Amygdala (tissue), 56 donors: ENCODE measurements at regions not wholly inside any gene's neighbourhood (a gene's known extent, or its start where the extent isn't known, plus 50 kb on each side); places are given as distances from the start of the nearest gene placed in this dataset.

Experiments used
- DNase-seq, 56 donors: peaks; one replicate each; lab custom pipeline; 2025; lab: John Stamatoyannopoulos, UW

DNA sequence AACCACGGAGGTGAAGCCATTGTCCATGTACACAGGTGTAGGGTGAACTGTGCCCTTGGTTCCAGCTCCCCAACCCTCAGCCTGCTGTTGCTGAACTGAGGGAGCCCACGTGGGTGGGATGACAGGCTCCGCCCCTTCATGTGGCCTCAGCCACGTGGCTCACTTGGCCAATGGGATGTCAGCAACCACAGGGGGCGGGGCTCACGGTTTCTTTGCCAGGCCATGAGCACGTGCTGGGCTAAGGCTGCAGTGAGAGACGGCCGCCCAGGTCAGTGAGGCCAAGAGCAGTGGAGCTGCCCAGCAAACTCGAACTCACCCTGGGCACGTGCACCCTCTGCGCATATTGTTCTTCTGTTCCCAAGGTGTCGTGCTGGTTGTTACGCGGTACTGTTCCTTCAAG lies 282.6 kb downstream of the IRF8 start:
- no peak for DNase-seq

DNA sequence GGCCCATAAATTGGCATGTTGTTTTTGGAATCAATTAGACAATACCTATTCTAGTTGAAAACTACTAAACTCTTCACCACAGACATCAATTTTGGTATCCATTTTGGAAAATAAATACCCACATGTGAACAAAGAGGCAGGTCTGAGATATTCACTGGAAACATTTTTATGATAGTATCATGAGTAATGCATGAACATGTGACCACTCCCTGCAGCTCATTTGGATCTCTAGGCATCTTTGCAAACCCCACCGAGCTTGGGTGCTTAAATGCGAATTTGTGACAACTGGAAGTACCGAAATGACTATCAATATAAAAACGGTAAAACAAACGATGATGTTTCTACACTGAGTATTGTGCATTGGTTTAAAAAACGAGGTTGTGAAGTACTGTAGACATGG lies 285.2 kb downstream of the IRF8 start:
- DNase-seq = no peak

DNA sequence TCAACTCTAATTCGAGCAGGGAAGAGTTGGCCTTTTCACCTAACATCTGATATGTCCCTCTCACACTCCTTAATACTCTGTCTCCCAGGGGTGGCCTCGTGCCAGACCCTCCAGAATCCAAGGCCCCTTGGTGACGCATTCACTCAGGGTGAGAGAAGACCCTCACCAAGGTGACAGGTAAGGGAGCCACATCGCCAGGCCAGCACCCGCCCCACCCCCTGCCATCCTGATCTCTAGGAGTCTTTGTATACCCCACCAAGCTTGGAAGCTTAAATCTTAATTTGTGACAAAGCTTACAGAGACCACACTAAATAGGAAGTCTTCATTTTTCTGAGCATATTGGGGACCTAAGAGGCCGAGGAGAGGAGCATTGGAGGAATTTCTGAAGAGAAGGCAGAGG lies 286.1 kb downstream of the IRF8 start:
- no peak for DNase-seq

DNA sequence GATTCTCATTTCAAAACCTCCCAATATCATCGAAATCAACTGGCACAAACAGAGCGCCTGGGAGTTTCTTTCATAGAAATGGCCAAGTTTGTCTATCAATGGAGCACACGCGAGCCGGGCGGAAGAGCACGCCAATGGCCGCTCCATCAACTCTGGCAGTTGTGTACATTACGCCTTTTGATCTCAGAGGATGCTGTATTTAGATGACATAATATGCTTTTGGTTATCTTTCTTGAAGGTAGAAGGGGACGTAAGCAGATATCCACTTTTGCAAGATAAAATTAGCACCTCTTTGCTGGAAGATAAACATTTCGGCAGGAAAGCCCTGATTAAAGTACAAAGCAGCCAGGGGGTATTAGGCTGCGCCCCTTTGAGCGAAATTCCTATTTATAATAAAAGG lies 287.4 kb downstream of the IRF8 start:
- DNase-seq = no peak

DNA sequence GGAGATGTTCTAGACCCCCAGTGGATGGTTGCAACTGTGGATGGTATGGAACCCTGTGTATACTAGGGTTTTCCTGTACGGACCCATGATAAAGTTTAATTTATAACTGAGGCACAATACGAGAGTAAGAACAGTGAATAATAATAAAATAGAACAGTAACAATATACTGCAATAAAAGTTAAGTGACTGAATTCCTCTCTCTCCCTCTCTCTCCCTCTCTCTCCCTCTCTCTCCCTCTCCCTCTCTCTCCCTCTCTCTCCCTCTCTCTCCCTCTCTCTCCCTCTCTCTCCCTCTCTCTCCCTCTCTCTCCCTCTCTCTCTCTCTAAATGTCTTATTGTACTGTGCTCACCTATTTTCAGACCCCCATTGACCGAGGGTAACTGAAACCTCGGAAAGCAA lies 291.0 kb downstream of the IRF8 start:
- no peak for DNase-seq

DNA sequence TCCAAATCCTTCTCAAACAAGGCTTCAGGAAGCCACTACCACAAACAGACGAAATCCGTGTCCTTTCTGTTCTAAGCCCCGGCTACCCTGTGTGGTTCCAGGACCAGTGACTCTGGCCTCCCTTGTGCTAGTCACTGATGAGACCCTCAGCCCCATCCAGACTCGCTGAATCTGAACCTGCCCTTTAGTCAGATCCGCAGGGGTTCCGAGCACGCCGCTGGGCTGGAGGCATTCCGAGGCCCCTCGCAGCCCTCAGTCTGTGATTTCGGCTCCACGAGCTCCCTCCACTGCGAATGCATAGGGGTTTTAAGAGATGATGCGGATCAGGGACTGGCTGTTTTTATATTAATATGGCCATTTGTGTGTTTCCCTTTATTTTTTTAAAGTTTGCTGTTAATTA lies 292.7 kb downstream of the IRF8 start:
- no peak for DNase-seq

DNA sequence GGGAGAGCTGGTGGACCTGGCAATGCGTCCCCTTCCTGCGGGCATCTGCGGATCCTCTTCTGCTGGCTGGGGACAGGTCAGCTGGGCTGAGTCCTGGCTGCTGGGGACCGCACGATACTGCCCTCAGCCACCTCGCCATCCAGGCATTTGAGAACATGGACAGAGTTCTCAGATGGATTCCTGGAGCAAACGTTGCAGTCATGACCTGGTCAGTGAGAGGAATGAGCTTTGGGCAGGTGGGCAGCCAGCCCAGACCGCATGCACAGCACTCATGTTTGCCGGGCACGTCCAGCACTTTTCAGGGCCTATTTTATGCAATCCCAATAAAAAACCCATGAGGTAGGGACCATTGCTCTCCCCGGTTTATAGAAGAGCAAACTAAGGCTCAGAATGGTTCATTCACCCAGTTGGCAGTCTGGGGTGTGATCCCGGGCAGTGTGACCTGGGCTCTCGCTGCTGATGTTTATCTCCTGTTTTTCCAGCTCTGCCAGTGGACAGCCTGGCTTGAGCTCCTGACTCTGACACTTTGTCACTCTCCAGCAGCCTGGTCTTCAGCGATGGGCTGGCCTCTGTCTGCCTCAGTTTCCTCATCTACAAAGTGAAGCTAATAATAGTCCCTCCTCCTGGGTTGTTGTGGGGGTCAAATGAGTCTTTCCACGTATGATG lies 294.7 kb downstream of the IRF8 start:
- DNase-seq = no peak

DNA sequence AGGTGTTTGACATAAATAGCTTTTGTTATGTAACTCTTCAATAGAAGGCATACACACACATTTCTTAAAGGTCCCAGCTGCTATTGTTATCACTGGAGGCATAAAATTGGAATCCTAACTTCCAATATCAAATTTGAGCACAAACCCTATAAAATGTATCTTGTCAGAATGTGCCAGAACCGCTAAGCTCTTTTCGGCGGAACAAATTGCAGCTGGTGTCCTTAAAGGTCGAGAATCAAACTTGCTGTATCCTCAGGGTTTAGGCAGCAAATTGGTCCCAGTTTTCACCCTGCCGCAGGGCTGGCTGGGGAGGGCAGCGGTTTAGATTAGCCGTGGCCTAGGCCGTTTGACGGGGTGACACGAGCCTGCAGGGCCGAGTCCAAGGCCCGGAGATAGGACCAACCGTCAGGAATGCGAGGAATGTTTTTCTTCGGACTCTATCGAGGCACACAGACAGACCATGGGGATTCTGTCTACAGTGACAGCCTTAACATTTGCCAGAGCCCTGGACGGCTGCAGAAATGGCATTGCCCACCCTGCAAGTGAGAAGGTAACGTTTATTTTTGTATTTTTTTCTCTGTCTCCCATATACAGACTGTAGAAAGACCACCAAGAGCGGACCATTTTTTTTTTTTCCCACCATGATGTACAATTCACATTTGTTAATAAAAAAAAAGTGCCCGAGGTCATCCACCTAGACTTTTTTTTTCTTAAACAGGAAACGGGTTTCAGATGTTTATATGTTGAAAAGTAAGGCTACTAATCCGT lies 297.1 kb downstream of the IRF8 start:
- no peak for DNase-seq

DNA sequence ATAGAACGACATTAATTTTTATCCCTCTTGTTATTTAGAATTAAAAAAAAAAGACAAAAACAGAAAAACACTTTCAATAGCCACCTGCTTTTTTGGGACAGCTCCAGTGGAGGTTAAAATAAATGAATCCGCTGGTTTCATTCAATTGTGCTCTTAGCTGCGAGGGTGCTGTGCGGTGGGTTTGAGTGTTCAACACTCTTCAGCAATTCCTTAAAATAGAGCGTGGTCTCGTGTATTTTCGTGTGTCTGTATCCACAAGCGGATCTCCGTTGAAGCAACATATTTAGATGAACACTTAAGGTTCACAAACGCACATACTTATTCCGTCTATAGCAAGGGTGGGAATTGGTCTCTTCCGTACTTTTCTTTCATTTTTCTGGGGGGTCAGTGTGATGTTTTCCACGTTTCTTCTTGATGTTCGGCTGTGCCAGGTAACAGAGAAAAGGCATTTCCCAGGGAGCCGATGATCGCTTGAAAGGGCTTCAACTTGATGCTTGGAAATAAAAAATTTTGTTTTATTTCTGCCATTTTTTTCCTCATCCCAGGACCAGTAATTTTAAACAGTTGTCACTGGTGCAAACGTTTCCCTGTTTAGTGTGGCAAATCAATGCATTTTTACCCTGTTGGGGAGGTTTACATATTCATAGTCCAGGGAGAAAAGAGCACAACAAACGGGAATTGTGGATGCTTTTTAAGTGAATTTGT lies 297.9 kb downstream of the IRF8 start:
- no peak for DNase-seq

DNA sequence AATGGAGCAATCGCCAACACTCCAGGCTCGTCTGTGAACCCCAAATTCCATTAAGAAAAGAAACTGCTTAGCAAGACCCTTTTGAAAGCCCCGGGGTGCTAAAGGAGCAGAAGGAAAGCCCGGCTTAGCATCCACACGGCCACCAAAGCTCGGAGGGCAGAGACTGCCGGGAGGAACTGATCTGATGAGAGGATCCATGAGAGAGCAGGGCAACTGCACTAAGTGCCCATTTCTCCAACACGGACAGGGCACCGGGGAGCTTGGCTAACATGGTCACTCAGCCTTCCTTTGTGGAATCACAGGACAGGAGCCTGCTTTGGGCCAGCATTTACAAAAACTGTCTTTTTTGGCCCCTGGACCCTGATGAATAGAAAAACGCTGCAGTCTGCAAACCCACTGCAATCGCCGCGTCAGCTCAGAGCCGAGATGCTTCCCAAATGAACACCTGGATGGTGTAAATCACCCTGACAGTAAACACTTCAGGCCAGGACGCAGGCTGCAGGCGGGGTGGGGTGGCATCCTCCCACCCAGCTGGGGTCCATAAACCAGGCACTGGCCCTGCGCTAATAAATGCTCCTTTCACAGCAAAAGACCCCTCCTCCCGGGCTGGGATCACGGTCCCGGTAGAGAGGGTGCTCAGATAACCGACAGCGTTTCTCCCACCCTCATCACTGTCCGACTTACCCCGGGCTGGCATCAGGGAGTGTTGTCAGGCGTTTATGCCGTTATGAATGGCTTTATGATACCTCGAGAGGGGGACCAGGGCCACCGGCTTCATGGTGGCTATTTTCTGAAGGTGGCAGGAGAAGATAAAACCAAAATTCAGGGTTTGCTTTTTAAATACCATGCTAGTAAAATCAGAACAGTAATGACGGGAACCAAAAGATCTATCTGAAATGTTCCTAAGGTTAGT lies 299.5 kb downstream of the IRF8 start:
- DNase-seq = no peak

DNA sequence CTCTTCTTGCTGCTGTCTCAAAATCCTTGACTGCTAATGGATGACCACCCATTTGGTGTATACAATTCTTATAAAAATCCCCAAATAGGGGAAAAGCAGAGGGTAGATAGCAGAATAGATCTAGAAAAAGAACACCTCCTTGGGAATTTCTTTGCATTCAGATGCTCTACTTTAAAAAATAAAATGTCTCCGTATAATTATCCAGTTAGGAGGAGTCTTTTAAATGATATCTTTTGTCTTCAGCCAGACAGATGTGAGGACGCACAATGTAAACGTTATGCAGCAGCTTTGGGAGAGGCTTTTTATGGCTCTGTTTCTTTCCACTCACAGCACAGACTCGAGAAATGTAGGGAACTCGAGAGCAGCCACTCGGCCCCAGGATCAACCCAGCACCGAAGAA lies 300.2 kb downstream of the IRF8 start:
- DNase-seq = no peak

DNA sequence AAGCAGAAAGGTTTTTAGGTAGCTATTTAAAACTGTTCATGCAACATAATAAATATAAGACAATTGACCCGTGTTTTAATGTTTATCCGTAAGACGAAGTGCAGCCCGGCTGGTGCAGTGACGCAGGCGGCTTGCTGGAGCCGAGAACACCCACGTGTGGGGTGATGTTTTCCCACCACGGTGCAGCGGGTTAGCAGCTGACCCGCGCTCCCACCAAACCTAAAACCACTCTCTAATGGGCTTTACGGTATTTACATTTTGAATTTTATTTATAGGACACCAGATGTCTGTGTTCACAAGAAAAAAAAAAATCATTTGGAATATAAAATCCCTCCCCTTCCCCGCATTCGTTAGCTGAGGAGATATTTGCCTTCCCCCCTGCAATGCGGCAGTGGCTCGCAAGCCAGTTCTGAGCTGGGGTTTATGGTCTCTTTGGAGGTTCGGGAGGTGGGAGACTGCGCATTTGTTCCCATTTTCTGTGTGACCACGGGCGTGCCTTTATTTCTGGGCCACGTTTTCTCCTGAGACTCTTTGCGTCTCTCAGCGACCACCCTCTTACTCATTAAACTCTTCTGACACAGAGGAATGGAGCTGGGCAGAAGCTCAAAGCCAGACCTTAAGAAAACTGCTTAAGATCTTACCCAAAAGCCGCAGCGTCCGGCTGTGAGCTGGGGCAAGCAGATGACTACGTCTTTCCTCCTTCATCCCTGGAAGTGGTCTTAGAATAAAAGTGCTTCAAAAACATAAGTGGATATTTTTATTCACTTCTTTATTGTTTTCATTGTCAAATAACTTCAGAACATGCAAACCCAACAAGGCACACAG lies 301.1 kb downstream of the IRF8 start:
- DNase-seq = no peak

DNA sequence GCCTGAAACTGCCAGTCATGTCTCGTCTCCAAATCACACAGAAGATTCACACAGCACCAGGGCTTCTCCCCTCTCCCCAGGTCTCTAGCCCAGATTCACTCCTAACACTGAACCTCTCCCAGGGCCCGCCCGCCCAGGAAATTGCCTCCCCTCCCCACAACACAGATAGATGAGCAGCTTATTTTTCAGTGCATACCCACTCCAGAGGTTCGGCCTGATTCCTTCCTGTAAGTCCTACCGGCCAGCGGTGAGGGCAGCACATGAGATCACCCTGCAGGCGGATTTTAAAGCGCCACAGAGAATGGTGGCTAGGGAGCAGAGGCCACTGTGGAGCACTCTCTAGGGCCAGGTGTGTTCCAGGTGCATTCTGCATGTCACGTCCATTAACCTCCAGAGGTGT lies 301.8 kb downstream of the IRF8 start:
- DNase-seq = no peak

DNA sequence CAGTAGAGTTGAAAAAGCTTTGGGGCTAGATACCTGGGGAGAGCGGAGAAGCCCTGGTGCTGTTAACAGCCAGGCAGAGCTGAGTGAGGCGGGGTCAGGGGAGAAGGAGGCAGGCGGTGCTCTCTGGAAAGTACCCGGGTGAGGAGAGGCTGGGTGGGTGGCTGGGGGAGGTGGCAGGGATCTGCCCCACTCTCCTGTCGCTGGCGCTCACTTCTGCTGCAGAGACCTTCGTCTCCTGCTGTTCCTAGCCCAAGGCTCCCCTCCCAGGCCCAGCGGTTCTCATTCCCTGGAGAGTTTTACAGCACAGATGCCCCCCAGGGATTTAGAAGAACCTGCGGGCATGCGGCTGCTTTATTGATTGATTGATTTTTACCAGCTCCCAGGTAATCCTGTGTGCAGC lies 302.8 kb downstream of the IRF8 start:
- no peak for DNase-seq

DNA sequence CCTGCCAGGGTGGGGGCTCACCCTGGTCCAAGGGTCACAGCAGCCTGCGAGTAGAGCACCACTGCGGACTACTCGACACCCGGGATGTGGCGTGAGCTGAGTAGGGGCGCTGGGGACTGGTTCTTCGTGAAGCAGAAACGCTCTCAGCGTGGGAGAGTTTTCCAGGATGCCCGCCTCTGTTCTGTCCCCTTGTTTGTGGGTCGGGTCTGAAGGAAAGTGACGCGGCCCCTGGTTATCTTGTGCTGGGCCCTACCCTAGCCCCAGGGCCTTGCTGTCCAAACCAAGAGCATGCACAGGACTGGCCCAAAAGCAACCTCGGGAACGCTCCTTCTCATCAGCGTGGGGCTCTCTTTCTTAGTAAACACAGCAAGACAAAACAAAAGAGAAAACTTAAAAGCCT lies 303.3 kb downstream of the IRF8 start:
- DNase-seq = no peak

DNA sequence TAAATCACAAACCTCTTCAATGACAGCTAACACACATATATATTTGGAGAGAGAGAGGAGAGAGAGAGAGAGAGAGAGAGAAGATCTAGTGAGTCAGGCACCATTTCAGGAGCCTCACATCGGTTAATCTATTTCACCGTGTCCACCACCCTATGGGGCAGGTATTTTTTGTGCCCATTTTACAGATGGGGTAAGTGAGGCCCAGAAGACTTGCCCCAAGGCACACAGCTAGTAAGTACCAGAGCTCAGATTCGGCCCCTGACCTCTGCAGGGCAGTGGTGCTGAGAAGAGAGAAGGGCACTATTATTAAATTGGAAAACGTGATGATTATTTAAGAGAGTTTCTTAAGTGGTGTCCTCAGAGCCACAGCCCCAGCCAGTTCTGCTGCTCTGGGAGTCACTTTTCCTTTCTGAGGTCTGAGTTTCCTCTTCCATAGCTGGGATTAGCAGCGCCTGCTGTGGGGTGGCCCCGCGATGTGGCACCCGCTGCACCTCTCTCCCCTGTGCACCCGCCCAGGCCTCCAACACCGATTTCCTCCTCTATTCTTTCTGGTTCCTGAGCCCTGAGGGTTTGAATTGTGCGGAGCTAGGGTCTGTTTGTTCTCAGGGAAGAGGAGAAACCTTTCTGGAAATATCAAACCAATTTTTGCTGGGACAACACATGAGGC lies 303.9 kb downstream of the IRF8 start:
- no peak for DNase-seq

DNA sequence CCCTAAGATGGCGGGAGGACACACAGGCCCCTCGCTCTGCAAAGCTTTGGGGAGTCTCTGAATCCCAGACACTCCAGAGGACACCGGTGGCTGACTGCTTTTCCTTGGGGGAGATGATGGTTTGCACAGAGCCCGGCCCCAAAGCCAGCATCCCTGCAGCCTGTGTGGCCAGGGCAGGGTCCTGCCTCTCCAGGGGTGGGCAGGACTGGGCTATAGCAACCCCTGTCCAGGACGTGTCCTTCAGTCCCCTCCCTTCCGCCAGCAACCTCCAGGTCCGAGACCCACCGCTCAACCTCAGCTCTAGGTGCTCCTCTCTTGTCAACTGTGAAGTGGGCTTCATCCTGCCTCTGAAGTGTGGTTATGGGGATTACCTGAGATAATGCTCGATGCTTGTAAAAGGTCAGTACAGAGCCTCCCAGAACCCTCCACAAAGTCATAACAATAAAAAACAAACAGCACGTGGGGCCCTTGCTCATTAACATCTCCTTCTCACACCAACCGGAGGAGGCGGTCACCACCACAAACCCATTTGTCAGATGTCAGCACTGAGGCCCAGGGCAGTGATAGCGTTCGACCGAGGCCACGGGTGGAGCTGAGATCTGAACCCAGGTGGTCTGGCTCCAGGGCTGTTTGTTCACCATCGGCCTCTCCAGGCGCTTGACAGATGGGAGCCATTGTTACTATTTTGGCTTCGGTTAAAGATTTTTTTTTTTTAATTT lies 304.8 kb downstream of the IRF8 start:
- no peak for DNase-seq

DNA sequence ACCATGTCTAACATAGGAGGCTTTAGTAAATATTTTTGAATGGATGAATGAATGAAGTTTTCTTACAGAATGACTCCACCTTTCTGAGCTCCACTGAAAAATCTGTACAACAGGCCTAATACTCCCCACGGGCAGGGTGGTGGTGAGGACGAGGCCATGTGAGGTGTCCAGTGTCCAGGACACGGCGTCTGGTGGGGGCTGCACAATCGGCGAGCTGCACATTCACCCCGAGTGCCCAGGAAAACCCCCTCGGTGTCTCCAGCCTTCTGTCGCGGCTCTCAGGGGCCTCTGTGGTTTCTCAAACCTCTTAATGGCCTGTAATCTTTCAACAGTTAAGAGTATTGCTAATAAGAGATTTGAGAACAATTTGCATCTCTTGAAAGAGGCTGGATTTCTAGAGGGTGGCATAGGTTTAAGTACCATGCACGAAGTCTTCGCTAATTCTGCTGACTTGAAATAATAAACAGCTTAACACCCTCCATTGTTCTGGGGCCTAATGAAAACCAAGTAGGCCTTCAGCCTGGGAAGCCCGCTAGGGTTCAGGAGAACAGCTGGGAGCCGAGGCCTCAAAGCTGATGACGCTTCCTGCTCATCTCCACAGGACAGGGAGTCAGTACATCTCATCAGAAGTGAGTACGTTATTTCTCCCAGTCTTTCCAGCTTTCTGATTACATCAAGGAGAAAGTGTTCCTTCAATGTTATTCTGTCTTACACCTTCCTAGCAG lies 304.6 kb upstream of the FOXF1 start:
- DNase-seq = no peak
